Suprapubic skin (tissue), 4 donors: ENCODE measurements at regions not wholly inside any gene's neighbourhood (a gene's known extent, or its start where the extent isn't known, plus 50 kb on each side); places are given as distances from the start of the nearest gene placed in this dataset.

Source experiments
- DNase-seq, 2 donors: peaks; one replicate each; pipeline ENCODE4 v3.0.0-alpha.2; 2019; ENCODE audit warnings: low spot score in 2 of 2
- H3K27ac ChIP-seq: fragments of 200-600 bp; sonication (generic); one replicate; pipeline ENCODE4 v1.5.1; 2019
- H3K27me3 ChIP-seq: fragments of 200-600 bp; sonication (generic); one replicate; pipeline ENCODE4 v1.5.1; 2019
- H3K36me3 ChIP-seq: fragments of 200-600 bp; sonication (generic); one replicate; pipeline ENCODE4 v1.5.1; 2019
- H3K4me1 ChIP-seq: fragments of 200-600 bp; sonication (generic); one replicate; pipeline ENCODE4 v1.5.1; 2019
- H3K4me3 ChIP-seq: fragments of 200-600 bp; sonication (generic); one replicate; pipeline ENCODE4 v1.5.1; 2019; ENCODE audit warnings: mild to moderate bottlenecking
- H3K9me3 ChIP-seq: fragments of 200-600 bp; sonication (generic); one replicate; pipeline ENCODE4 v1.5.1; 2019
- EP300 ChIP-seq: sonication (generic); formaldehyde crosslinking; IDR thresholded peaks from one replicate; pipeline ENCODE4 v1.6.1; 2017; ENCODE audit warnings: antibody characterized with exemption
- POLR2A ChIP-seq, 2 donors: fragments of 450-650 bp; IDR thresholded peaks; one replicate each; pipeline ENCODE4 v1.6.1; 2017; ENCODE audit warnings: antibody characterized with exemption in 2 of 2, mild to moderate bottlenecking in 2 of 2, moderate library complexity in 2 of 2
- POLR2AphosphoS5 ChIP-seq, 3 donors: sonication (generic); formaldehyde crosslinking; IDR thresholded peaks; one replicate each; pipeline ENCODE4 v1.6.1; 2017; ENCODE audit warnings: antibody characterized with exemption in 3 of 3
- WGBS: methylation state at CpG from one replicate; pipeline ENCODE4 v1.1.5; 2018; 5-methylcytosine and 5-hydroxymethylcytosine counted together
- TF ChIP-seq, protein P1 (sequence below), 2 donors: fragments of 200-600 bp in 1 of 2; fragments of 450-650 bp in 1 of 2; sonication (generic) in 1 of 2; IDR thresholded peaks; one replicate each; pipeline ENCODE4 v1.5.1; 2016 to 2019; ENCODE audit warnings: antibody characterized with exemption in 2 of 2, mild to moderate bottlenecking in 1 of 2, moderate library complexity in 1 of 2

DNA sequence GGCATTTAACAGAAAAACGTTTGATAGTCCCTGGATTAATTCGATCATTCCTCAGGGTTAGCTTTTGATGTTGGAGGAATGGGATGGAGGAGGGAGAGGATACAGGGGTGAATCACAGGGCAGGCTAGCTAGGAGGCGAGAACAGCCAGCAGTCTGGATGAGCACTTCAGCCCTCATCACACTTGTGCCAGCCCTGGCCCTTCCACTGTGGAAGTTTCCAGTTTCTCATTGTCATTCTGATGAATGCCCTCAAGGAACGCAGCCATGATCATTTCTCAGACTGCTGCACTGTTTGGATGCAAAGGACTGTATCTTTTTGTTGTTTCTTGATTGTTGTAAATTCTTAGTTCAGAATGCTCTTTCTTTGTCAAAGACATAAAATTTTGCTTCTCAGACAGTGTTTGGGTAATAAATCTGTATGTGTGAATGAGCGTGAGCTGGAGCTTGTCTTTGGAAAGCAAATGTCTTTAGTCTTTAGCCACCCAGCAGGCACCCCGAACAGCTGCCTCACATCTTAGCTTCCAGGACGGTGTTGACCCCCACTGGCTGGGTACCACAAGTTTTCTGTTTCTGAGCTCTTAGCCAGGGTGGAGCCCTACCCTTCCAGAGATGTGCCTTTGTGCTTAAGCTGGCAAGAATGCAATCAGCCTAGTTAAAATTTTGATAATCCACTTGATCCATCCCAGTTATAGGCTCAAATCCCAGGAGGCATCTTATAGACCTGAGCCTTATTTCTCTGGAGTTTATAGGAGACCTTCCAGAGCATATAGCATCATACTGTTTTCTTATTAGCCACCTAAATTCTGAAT, 121.1 kb downstream of the PDCD6IP start:
- Histone ChIP-seq H3K36me3 (no peaks in the 10 kb centered on the region), H3K9me3 (no peaks in the 10 kb centered on the region), H3K27ac (no peak overlapping the region), H3K4me3 (no peak overlapping the region), H3K4me1 (no peaks in the 10 kb centered on the region), H3K27me3 (no peaks in the 10 kb centered on the region)
- no peak for DNase-seq
- TF ChIP-seq, protein P1, sequence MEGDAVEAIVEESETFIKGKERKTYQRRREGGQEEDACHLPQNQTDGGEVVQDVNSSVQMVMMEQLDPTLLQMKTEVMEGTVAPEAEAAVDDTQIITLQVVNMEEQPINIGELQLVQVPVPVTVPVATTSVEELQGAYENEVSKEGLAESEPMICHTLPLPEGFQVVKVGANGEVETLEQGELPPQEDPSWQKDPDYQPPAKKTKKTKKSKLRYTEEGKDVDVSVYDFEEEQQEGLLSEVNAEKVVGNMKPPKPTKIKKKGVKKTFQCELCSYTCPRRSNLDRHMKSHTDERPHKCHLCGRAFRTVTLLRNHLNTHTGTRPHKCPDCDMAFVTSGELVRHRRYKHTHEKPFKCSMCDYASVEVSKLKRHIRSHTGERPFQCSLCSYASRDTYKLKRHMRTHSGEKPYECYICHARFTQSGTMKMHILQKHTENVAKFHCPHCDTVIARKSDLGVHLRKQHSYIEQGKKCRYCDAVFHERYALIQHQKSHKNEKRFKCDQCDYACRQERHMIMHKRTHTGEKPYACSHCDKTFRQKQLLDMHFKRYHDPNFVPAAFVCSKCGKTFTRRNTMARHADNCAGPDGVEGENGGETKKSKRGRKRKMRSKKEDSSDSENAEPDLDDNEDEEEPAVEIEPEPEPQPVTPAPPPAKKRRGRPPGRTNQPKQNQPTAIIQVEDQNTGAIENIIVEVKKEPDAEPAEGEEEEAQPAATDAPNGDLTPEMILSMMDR (IDR thresholded peaks at IDR 0.05), result no peak
- TF ChIP-seq EP300 (no peak), POLR2AphosphoS5 (IDR thresholded peaks at IDR 0.05) (no peak), POLR2A (IDR thresholded peaks at IDR 0.05) (no peak)
- 65% methylated on average over 7 of the region's 7 CpGs for WGBS

DNA sequence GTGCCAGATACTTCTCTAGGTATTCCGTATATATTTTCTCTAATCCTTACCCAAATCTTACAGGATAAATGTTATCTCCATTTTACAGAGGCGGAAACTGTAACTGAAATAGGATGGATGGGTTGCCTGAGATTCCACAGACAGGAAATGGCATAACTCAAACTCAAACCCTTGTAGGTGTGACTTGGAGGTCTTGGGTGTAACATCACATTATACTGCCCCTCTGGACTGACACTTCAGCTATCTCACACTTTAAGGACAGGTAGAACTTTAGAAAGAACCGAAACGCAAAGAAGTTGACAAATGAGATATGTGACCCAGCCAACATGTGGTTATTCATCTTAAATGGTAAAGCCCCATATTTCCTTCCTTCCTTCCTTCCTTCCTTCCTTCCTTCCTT, 122.1 kb downstream of the PDCD6IP start:
- H3K27me3 ChIP-seq, result no peaks in the 10 kb centered on the region
- no peak for DNase-seq
- H3K36me3 ChIP-seq, result no peaks in the 10 kb centered on the region
- no peak overlapping the region for H3K4me3 ChIP-seq
- WGBS, result 88% methylated on average over 4 of the region's 4 CpGs
- H3K9me3 ChIP-seq, result no peaks in the 10 kb centered on the region
- no peak overlapping the region for H3K27ac ChIP-seq
- TF ChIP-seq EP300 (no peak), POLR2A (IDR thresholded peaks at IDR 0.05) (no peak)
- no peaks in the 10 kb centered on the region for H3K4me1 ChIP-seq

DNA sequence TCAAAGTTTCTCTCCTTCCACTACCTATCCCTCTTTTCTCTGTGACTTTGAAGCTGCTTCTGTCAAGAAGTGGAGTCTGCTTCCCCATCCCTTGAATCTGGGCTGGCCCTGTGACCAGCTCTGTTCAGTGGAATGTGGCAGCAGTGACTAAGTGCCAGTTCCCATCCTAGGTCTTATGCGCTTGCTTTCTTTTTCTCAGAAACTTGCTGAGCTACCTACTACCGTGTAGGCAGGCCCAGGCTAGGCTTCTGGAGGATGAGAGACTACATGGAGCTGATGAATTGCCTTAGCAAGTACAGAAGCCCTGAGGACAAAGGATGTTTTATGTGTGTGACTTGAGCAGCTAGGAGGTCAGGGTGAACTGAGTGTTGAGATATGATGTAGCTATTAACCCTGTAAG, 123.2 kb downstream of the PDCD6IP start:
- Histone ChIP-seq H3K27ac (no peak overlapping the region), H3K9me3 (no peaks in the 10 kb centered on the region), H3K36me3 (no peaks in the 10 kb centered on the region), H3K27me3 (no peaks in the 10 kb centered on the region), H3K4me3 (no peak overlapping the region), H3K4me1 (no peaks in the 10 kb centered on the region)
- WGBS, result 70% methylated on average over 2 of the region's 2 CpGs
- no peak for TF ChIP-seq POLR2AphosphoS5 (IDR thresholded peaks at IDR 0.05)
- TF ChIP-seq POLR2A (IDR thresholded peaks at IDR 0.05), result no peak
- TF ChIP-seq, protein P1 (IDR thresholded peaks at IDR 0.05), result no peak
- no peak for TF ChIP-seq EP300
- no peak for DNase-seq

DNA sequence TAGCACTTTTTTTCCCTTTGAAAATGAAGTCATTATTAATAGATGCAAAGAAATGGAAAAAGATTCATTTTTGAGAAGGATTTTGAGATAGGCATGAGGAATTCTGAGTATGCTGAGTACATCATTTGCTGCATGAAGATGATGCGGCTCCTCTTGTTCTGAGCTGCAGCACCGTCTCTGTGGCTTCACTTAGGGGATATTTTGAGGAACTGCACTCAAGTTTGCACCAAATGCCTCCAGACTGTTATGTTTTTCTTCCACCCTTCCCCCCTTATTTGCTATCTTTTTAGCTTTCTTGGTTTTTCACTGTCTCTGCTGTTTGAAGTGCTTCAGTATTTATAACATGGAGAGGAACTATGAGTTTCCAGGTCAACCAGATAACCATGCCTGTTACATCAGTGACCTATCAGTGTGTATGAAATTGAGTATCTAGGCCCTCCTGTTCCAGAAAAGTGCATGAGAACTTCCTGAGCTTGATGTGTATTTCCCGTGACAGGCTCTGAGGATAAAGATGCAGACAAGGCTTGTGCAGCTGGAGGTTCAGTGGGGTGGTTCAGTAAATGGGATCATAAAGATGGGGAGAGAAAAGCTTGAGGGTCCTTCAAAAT, 128.7 kb downstream of the PDCD6IP start:
- H3K4me3 ChIP-seq, result no peak overlapping the region
- WGBS, result 73% methylated on average over 3 of the region's 3 CpGs
- no peak overlapping the region for H3K27ac ChIP-seq
- no peaks in the 10 kb centered on the region for H3K27me3 ChIP-seq
- no peak for DNase-seq
- H3K9me3 ChIP-seq, result no peaks in the 10 kb centered on the region
- no peaks in the 10 kb centered on the region for H3K36me3 ChIP-seq
- TF ChIP-seq POLR2AphosphoS5 (IDR thresholded peaks at IDR 0.05), result no peak
- TF ChIP-seq, protein P1 (IDR thresholded peaks at IDR 0.05), result no peak
- TF ChIP-seq EP300, result no peak
- no peak for TF ChIP-seq POLR2A (IDR thresholded peaks at IDR 0.05)
- H3K4me1 ChIP-seq, result no peaks in the 10 kb centered on the region

DNA sequence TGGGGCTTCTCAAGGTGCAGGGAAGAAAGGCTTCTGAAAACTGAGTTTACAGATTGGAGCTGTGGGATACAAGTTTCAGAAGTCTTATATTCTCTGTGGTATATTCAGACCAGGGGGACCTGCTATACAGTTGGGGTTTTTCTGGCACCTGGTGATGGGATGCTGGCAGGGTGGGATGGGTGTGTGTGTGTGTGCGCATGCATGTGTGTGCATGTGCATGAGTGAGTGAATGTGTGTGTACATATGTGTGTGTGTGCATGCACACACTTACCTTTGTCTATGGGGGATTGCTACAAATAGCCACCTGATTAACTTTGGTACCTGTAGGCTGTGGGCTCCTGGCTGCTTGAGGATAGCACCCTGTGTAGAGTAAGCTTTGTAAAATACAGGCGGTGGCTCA, 131.4 kb downstream of the PDCD6IP start:
- no peaks in the 10 kb centered on the region for H3K27me3 ChIP-seq
- H3K9me3 ChIP-seq, result no peaks in the 10 kb centered on the region
- no peaks in the 10 kb centered on the region for H3K4me1 ChIP-seq
- DNase-seq, result no peak
- no peak overlapping the region for H3K27ac ChIP-seq
- TF ChIP-seq, protein P1 (IDR thresholded peaks at IDR 0.05), result no peak
- no peak for TF ChIP-seq POLR2AphosphoS5 (IDR thresholded peaks at IDR 0.05)
- TF ChIP-seq POLR2A (IDR thresholded peaks at IDR 0.05), result no peak
- no peak for TF ChIP-seq EP300
- 64% methylated on average over 2 of the region's 2 CpGs for WGBS
- no peaks in the 10 kb centered on the region for H3K36me3 ChIP-seq
- H3K4me3 ChIP-seq, result no peak overlapping the region
